ENCODE measurements at regions not wholly inside any gene's neighbourhood (a gene's known extent, or its start where the extent isn't known, plus 50 kb on each side); places are given as distances from the start of the nearest gene placed in this dataset.

DNA sequence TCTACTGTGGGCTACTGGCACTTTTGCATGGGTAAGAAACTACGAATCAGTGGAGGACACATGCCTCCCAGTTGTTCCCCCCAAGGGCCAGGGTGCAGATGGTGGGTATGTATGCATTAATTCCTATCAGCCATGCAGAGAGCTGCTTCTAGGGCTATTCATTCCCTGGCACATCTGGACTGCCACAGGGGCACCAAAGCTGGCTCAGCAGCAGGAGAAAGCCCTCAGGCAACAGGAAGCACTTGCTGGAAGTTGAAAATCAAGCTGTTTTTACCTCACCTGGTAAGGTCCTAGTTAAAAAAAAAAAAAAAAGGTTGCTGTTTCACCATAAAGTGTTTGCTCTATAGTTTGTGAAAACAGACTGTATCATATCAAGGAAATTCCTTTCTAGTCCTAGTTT, 1342.6 kb downstream of the REEP3 start:
- Histone ChIP-seq H3K9me2 (replicated peaks; ENCODE audit: insufficient read depth, low read length) (no peaks in the 10 kb centered on the region), H3F3A (ENCODE audit: insufficient read depth) (no peaks in the 10 kb centered on the region), H2AFZ (ENCODE audit: low read depth, low read length, severe bottlenecking) (no peak overlapping the region), H3K4me2 (ENCODE audit: low read depth, low read length, poor library complexity, severe bottlenecking) (no peak overlapping the region), H3K36me3 (ENCODE audit: low read length) (no peaks in the 10 kb centered on the region), H3K79me2 (ENCODE audit: insufficient read depth, low read length) (no peaks in the 10 kb centered on the region), H3K9me3 (ENCODE audit: insufficient read depth, low read length) (no peaks in the 10 kb centered on the region), H3K27ac (ENCODE audit: low read depth, low read length) (no peak overlapping the region), H3K9ac (ENCODE audit: low read length) (no peak overlapping the region), H3K4me3 (ENCODE audit: insufficient read depth, low read length, poor library complexity, severe bottlenecking) (no peak overlapping the region), H3K27me3 (ENCODE audit: low read length) (no peaks in the 10 kb centered on the region), H4K20me1 (ENCODE audit: low read depth, low read length) (no peaks in the 10 kb centered on the region)
- TF ChIP-seq, protein P1, sequence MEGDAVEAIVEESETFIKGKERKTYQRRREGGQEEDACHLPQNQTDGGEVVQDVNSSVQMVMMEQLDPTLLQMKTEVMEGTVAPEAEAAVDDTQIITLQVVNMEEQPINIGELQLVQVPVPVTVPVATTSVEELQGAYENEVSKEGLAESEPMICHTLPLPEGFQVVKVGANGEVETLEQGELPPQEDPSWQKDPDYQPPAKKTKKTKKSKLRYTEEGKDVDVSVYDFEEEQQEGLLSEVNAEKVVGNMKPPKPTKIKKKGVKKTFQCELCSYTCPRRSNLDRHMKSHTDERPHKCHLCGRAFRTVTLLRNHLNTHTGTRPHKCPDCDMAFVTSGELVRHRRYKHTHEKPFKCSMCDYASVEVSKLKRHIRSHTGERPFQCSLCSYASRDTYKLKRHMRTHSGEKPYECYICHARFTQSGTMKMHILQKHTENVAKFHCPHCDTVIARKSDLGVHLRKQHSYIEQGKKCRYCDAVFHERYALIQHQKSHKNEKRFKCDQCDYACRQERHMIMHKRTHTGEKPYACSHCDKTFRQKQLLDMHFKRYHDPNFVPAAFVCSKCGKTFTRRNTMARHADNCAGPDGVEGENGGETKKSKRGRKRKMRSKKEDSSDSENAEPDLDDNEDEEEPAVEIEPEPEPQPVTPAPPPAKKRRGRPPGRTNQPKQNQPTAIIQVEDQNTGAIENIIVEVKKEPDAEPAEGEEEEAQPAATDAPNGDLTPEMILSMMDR (IDR thresholded peaks at IDR 0.05; ENCODE audit: insufficient read depth, low read length, poor library complexity, severe bottlenecking), result no peak
- no peak for TF ChIP-seq EZH2phosphoT487 (conservative IDR thresholded peaks at IDR 0.05; ENCODE audit: low read length)

DNA sequence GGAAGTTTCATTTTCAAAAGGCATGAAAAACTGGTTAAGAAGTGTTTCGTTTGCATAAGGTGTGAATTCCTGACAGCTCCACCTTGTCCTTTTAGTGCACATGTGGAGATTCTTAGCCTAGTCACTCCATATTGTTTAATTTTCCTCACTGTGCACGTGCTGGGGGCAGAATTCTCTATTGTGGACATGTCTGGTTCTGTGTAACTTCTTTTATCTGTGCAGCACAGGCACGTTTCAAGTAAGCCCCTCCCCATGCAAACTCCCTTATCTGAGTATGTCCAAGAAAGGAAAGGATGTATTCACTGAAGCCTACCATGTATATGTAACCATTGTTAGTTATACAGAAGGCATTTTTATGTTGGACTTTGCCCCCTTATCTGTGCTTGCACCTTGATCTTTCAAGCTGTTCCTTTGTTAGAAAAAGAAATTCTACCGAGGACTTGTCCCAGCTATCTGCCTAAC, 1346.3 kb downstream of the REEP3 start:
- Histone ChIP-seq H2AFZ (ENCODE audit: low read depth, low read length, severe bottlenecking) (no peak overlapping the region), H3K27ac (ENCODE audit: low read depth, low read length) (no peak overlapping the region), H3K79me2 (ENCODE audit: insufficient read depth, low read length) (no peaks in the 10 kb centered on the region), H3F3A (ENCODE audit: insufficient read depth) (no peaks in the 10 kb centered on the region), H3K27me3 (ENCODE audit: low read length) (no peaks in the 10 kb centered on the region), H3K9me3 (ENCODE audit: insufficient read depth, low read length) (no peaks in the 10 kb centered on the region), H3K9me2 (replicated peaks; ENCODE audit: insufficient read depth, low read length) (no peaks in the 10 kb centered on the region), H3K36me3 (ENCODE audit: low read length) (no peaks in the 10 kb centered on the region), H3K4me3 (ENCODE audit: insufficient read depth, low read length, poor library complexity, severe bottlenecking) (no peak overlapping the region), H3K4me2 (ENCODE audit: low read depth, low read length, poor library complexity, severe bottlenecking) (no peak overlapping the region), H4K20me1 (ENCODE audit: low read depth, low read length) (no peaks in the 10 kb centered on the region), H3K9ac (ENCODE audit: low read length) (no peak overlapping the region)
- no peak for TF ChIP-seq EZH2phosphoT487 (conservative IDR thresholded peaks at IDR 0.05; ENCODE audit: low read length)
- TF ChIP-seq, protein P1 (IDR thresholded peaks at IDR 0.05; ENCODE audit: insufficient read depth, low read length, poor library complexity, severe bottlenecking), result no peak

DNA sequence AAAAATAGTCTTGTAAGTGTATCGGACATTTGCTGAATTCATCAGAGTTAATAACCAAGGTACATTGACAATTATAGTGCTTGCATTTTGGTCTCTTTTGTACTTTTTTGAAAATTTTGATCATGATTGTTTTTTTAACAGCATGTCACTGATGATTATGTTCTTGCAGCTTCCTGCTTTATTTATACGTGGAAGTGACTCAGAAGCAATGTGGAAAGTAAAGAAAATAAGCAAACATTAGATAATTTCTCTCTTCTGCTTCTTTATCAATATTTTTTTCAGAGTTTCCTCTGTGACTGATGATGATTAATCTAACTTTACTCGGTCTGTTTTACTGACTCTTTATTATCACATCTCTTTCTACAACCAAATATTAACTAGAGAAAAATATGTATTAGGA, 1351.9 kb downstream of the REEP3 start:
- Histone ChIP-seq H4K20me1 (ENCODE audit: low read depth, low read length) (no peaks in the 10 kb centered on the region), H3F3A (ENCODE audit: insufficient read depth) (no peaks in the 10 kb centered on the region), H3K9ac (ENCODE audit: low read length) (no peak overlapping the region), H3K4me2 (ENCODE audit: low read depth, low read length, poor library complexity, severe bottlenecking) (no peak overlapping the region), H3K27ac (ENCODE audit: low read depth, low read length) (no peak overlapping the region), H2AFZ (ENCODE audit: low read depth, low read length, severe bottlenecking) (no peak overlapping the region), H3K27me3 (ENCODE audit: low read length) (no peaks in the 10 kb centered on the region), H3K79me2 (ENCODE audit: insufficient read depth, low read length) (no peaks in the 10 kb centered on the region), H3K9me3 (ENCODE audit: insufficient read depth, low read length) (no peaks in the 10 kb centered on the region), H3K4me3 (ENCODE audit: insufficient read depth, low read length, poor library complexity, severe bottlenecking) (no peak overlapping the region), H3K9me2 (replicated peaks; ENCODE audit: insufficient read depth, low read length) (no peaks in the 10 kb centered on the region), H3K36me3 (ENCODE audit: low read length) (no peaks in the 10 kb centered on the region)
- TF ChIP-seq, protein P1 (IDR thresholded peaks at IDR 0.05; ENCODE audit: insufficient read depth, low read length, poor library complexity, severe bottlenecking), result no peak
- TF ChIP-seq EZH2phosphoT487 (conservative IDR thresholded peaks at IDR 0.05; ENCODE audit: low read length), result no peak
